ENCODE measurements at regions not wholly inside any gene's neighbourhood (a gene's known extent, or its start where the extent isn't known, plus 50 kb on each side); places are given as distances from the start of the nearest gene placed in this dataset.
"Not testable (repeated sequence)": the region's sequence is repeated elsewhere in the genome, so short reads cannot be mapped to it uniquely, and the experiment has no call there.

DNA sequence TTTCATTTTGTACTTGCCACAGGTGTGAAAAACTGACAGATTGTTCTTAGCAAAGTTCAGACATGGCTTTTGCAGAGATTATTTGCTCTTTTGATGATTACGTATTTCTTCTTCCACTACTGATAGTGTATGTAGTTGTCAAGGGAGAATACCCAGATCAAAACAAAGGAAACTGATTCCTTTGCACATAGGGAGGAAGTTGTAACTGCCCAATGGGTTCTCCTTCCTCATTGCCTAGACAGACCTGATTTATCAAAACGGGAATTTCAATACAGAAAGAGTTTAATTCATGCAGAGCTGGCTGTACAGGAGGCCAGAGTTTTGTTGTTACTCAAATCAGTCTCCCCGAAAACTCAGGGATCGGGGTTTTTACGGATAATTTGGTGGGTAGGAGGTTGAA lies 214.7 kb downstream of the BCAS1 start:
- no peak for DNase-seq

DNA sequence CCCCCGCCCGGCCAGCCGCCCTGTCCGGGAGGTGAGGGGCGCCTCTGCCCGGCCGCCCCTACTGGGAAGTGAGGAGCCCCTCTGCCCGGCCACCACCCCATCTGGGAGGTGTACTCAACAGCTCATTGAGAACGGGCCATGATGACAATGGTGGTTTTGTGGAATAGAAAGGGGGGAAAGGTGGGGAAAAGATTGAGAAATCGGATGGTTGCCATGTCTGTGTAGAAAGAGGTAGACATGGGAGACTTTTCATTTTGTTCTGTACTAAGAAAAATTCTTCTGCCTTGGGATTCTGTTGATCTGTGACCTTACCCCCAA lies 215.8 kb downstream of the BCAS1 start:
- not testable (repeated sequence) for DNase-seq

DNA sequence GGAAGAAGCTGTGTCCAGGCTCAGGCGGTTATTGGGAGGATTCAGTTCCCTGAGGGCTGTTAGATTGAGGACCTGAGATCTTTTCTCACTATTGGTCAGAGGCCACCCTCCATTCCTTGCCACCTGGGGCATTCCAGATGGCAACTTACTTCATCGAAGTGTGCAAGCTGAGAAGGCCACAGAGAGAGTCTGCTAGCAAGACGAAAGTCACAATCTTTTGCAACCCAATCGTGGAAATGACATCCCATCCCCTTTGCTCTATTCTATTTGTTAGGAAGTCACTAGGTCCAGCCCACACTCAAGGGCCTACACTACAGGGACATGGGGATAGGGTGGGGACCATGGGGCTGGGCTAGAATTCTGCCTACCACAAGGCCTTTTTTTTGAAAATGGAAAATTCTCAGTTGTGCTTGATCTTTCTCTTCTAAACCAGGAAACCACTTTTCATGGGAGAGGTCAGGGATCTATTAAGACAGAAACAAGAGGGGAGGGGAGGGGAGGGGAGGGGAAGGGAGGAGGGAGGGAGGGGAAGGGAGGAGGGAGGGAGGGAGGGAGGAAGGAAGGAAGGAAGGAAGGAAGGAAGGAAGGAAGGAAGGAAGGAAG lies 217.2 kb downstream of the BCAS1 start:
- no peak for DNase-seq

DNA sequence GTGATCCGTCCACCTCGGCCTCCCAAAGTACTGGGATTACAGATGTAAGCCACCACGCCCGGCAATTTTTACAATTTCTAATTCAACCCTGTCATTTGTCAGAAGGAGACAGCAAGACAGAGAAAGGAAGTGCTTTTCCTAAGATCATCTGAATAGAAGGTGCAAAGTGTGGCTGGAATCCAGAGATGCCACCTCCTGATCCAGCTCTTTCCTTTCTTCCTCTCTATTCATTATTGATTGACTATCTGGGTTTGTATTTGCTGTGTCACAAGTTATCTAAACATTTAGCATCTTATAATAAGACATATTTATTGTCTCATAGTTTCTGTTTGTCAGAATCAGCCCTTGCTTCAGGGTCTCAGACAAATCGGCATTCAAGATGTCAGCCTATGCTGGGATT lies 217.7 kb downstream of the BCAS1 start:
- no peak for DNase-seq

DNA sequence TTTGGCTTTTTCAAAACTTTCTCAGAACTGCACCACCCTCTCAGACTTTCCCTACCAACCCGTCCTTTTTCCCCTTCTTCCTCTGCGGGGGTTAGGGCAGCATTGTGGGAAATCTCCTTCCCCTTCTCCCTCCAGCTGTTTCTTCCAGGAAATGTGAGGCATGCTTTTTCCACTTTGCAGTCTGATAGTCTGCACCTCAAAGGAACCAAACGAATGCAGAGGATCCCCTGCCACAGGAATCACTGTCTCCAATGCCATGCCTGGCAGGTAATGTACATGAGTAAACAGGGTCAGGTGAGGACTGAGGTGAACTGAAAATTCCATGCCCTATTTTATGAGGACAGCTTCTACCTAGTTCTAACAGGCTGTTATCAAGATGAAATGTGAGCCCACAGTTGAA lies 218.4 kb downstream of the BCAS1 start:
- no peak for DNase-seq

DNA sequence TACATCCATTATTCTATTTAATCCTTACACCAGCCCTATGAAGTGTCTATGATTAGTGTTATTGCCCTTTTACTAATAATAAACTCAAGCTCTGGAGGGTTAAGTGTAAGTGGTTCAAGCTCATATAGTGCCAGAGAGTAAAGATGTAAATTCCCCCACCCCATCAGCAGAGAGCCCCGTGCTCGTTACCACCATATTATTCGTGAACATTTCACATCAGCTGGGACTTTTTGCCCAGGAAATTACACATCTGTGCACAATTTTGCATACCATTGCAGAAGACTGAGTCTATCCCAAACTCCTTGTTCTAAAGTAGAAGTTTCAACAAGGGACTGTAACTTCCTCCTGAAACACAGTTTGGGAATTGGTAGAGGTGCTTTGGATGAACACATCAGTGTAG lies 220.1 kb downstream of the BCAS1 start:
- DNase-seq: no peak

DNA sequence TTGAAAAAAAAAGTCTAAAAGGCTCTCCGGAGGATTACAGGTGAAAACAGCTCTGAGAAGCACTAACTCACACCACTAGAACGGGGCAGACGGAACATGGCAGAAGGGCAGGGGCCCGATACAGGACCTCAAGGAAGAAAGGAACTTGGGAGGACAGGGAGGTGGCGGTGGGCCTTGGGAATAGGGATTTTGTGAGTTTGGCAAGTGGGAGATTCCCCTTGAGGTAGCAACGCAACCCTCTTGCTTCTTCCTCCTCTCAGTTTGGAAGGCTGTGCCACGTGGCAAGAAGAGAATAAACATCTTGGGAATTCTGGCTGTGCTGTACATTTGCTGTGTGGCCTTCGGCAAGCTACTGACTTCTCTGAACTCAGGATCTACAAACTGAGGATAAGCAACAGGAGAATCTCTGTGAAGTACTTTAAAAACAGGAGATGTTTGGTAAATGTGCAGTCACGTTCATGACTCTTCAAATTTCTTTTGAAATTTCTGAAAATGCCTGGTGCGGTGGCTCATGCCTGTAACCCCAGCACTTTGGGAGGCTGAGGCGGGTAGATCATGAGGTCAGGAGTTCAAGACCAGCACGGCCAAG lies 220.8 kb downstream of the BCAS1 start:
- no peak for DNase-seq

DNA sequence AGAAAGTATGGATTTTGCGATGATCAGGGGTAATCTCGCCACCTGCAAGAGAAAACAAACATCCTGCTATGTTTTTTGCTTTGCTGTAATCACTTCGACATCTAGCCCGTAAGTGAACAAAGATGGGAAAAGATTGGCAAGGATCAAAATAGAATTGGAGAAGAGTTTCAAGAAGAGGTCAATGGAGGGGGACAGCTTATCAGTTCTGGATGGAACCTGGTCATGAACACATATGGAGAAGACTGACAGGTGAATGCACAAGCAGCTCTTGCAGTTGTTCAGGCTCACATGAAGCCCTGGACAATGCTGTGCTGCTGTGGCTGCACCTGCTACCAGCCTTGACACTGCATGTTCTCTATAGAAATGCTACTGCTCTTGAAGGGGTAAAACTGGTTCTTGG lies 222.1 kb downstream of the BCAS1 start:
- no peak for DNase-seq

DNA sequence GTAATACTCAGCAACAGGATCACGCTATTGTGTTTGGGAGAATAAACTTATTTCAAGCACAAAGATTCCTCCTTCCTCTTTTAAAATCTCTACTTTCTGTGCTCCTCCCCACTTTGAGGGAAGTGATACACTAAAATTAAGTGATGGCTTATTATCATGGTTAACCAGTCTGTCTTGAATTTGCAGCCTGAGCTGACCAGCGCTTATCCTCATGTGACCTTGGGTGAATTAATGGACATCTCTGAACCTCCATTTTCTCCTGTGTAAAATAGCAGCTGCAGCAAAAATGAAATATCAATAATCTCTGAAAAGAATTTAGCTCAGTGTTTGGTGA lies 222.6 kb downstream of the BCAS1 start:
- DNase-seq: no peak

DNA sequence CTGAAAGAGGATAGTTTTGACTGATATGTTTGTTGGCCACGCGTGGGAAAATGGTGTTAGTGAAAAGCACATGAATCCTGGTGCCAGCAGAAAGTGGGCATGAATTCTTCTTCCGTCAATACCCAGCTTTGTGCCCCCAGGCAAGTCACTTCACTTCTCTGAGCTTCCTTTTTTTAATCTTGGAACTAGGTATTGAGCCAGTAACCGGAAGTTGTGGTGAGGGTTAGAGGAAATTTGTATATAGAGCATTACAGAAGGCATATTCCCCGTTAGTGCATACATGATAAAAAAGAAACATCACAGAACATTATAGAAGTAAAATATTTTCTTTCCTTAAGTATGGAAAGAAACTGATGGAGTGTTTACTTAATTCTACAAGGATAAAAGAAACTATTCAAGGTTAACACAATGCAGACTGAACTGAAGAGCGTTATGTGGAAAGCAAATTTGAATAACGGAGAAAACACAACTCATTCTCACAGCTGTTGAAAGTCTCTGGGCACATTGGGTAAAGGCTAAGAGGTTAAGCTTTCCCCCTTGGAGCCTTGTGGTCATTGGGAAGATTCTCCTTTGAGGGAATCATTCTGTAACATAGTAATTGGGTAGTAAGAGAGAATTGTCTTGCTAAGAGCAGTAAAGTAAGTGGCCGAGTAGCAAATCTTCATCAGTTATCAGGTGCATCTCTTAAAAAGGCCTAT lies 223.1 kb downstream of the BCAS1 start:
- no peak for DNase-seq

DNA sequence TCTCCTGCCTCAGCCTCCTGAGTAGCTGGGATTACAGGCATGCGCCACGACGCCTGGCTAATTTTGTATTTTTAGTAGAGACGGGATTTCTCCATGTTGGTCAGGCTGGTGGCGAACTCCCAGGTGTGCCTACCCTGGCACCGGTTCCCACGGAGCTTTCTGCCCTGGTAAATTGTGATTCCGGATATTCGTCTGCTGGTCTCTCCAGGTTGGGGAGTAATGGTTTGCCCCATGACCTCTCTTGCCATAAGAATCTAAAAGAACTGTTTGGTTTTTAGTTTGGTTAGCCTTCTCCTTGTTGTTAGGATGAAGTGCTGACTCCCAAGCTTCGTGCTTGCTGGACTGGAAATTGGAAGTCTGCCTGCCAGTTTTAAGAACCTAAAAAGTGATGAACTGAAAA lies 223.8 kb downstream of the BCAS1 start:
- DNase-seq: no peak

DNA sequence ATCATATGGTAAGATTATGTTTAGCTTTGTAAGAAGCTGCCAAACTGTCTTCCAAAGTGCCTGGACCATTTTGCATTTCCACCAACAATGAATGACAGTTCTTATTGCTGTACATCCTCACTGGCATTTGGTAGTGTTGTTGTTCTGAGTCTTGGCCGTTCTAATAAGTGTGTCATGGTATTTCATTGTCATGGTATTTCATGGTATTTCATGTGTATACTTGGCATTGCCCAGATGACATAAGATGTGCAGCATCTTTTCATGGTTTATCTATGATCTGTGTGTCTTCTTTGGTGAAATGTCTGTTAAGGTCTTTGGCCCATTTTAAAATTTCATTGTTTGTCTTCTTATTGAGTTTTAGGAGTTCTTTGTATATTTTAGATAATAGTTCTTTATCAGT lies 224.4 kb downstream of the BCAS1 start:
- no peak for DNase-seq

DNA sequence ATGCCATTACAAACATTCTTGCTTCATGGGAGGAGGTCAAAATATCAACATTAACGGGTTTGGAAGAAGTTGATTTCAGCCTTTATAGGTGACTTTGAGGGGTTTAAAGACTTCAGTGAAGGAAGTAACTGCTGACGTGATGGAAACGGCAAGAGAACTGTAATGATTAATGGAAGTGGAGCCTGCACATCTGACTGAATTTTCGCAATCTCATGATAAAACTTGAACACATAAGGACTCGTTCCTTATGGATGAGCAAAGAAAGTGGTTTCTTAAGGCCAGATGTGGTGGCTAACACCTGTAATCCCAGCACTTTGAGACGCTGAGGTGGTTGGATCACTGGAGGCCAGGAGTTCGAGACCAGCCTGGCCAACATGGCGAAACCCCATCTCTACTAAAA lies 226.1 kb downstream of the BCAS1 start:
- no peak for DNase-seq

DNA sequence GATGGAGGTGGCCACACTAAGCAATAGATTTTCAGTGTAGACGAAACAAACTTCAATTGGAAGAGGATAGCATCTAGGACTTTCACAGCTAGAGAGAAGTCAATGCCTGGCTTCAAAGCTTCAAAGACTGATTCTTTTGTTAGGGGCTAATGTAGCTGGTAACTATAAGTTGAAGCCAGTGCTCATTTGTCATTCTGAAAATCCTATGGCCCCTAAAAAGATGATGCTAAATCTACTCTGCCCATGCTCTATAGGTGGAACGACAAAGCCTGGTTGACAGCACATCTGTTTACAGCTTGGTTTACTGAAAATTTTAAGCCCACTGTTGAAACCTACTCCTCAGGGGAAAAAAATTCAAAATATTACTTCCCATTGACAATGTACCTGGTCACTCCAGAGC lies 226.7 kb downstream of the BCAS1 start:
- DNase-seq: no peak

DNA sequence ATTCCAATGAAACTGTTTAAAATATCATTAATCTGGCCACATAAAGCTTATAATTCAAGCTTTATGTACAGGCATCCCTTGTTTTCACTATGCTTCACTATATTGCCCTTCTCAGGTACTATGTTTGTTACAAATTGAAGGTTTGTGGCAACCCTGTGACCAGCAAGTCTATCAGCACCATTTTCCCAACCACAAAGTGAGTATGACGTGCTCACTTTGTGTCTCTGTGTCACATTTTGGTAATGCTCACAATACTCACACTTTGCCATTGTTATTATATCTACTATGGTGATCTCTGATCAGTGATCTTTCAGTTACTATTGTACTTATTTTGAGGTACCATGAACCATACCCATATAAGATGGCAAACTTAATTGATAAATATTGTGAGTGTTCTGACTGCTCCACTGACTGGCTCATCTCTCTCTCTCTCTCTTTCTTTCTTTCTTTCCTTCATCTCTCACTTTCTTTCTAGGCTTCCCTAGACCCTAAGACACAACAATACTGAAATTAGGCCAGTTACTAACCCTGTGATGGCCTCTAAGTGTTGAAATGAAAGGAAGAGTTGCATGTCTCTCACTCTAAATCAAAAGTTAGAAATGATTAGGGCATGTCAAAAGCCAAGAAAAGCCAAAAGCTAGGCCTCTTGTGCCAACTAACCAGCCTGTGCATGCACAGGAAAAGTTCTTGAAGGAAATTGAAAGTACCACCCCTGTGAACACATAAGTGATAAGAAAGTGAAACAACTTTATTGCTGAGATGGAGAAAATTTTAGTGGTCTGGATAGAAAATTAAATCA lies 227.9 kb downstream of the BCAS1 start:
- no peak for DNase-seq

DNA sequence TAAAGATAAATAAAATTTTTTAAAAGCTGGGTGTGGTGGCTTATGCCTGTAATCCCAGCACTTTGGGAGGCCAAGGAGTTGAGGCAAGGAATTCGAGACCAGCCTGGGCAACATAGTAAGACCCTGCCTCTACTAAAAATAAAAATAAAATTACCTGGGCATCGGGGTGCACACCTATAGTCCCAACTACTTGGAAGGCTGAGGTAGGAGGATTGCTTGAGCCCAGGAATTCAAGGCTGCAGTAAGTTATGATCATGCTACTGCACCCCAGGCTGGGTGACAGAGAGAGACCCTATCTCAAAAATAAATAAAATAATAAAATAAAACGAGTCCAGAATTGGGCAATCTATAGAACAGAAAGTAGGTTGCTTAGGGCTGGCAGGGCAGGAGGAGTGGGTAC lies 228.7 kb downstream of the BCAS1 start:
- no peak for DNase-seq

DNA sequence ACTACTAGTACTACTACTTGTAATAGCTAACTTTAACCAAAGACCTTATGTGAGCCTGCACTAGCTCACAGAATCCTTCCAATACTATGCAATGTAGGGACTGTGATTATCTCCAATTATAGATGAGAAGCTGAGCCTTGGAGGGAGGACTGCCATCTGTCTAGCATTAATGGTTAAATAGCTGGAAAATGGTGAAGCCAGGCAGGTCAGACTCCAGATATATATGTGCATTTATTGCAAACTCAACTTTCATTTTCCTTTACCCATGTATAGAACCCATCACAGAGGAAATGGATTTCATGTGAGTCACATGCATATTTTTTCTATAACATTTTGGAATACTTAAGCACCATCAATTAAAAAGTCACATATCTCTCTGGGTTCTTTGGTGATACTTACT lies 229.9 kb downstream of the BCAS1 start:
- DNase-seq: no peak

DNA sequence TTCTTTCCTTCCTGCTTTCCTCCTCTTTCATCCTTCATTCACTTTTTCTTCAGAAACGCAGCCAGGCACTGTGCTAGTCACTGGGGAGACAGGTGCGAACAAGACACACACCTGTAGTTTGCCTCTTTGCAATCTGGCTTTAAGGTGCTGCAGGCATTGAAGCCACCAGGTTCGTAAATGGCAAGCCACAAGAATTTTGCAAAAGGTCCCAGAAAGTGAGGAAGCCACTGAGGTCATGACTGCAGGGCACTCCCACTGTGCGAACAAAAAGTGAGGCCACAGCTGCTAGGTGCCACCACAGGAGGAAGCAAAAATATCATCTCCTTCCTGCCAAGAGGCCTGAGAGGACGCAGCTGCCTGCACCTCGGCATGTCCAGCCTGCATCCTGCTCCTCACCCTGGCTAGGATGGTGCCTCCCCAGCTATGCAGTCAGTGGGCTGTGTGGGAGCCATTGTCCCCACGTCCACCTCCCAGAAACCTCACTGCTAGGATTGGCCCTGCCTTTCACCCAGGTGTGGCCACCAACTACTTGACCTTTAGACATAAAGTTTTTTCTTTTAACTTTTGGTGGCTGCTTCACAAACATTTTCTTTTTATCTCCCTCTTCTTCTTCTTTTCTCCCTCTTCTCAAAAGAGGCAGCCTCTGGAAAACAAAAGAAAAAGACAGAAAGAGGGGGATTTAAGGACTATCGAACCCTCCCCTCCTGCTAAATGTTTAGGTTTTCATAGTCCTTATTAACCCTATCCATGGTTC lies 230.8 kb downstream of the BCAS1 start:
- DNase-seq: peak; percentile 29 to 45

DNA sequence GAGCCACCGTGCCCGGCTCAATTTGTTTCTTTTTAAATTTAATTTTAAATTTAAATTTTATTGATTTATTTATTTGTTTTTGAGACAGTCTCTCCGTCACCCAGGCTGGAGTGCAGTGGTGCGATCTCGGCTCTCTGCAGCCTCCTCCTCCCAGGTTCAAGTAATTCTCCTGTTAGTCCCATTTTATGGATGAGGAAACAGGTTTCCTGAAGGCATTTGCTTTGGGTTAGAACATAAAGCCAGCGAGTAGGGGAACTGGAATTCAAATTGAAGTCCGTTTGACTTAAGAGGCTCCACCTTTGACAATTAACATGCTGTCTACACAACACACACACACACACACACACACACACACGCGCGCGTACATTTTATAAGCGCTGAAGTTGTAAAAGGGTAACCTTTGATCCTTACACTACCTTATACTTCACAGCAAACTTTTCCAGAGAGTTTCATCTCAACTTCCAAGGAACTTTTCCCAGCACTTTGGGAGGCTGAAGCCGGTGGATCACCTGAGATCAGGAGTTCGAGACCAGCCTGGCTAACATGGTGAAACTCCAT lies 232.0 kb downstream of the BCAS1 start:
- DNase-seq: no peak

DNA sequence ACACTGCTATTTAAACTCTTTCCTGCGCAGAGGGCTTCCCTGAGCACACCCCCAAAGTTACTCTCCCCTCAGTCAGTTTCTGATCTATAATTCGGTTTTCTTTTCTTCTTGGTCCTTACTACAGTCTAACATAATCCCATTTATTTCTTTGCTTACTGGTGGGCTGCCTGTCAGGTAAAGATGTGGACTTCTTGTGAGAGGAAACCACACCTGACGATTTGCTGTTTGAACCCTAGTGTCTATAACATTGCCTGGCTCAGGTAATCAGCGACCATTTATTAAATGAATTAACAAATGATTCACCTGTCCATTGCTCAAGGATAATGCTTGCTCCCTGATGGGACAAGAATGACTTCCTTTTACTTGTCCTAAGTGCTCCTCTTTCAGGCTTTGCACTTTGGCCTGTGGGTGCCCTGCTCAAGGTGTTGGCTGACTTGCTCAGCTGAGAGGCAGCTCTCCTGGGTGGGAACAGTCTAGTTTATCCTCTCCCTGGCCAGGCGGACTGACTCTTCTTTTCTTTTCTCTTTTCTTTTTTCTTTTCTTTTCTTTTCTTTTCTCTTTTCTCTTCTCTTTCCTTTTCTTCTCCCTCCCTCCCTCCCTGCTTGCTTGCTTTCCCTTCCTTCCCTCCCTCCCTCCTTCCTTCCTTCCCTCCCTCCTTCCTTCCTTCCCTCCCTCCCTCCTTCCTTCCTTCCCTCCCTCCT lies 233.1 kb downstream of the BCAS1 start:
- DNase-seq: no peak

DNA sequence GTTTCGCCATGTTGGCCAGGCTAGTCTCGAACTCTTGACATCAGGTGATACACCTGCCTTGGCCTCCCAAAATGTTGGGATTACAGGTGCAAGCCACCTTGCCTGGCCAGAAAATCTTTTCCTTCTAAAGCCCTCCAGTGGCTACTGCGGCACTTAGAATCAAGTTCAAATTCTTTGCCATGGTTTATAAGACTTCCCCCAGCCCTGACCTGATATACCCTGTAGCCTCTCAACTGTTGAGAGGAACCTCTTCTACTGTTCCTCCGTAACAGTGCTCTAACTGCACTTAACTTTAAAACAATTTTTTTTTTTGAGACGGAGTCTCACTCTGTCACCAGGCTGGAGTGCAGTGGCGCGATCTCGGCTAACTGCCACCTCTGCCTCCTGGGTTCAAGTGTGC lies 235.6 kb downstream of the BCAS1 start:
- DNase-seq: no peak

DNA sequence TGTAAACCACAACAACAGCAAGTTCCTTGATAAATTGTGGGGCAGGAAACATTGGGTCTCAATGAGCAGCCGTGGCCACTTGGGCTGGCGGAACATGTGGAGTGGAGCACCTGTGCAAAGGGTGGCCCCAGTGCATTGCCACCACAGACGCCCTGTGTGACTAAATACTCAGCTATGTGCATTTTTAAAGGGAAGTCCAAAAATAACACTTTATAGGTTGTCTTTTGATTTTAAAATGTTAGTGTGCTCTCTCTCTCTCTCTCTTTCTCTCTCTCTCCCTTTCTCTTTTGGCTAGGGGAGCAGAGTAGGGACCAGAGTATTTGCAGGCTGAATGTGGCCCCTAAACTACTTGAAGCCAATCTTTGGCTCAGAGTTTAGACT lies 236.3 kb downstream of the BCAS1 start:
- DNase-seq: no peak

Measured in activated CD4-positive, alpha-beta T cell treated with anti-CD3 and anti-CD28 coated beads, Interleukin-2, amount 50 U/mL, for 4 hours (primary cell).